ENCODE measurements at regions not wholly inside any gene's neighbourhood (a gene's known extent, or its start where the extent isn't known, plus 50 kb on each side); places are given as distances from the start of the nearest gene placed in this dataset.

DNA sequence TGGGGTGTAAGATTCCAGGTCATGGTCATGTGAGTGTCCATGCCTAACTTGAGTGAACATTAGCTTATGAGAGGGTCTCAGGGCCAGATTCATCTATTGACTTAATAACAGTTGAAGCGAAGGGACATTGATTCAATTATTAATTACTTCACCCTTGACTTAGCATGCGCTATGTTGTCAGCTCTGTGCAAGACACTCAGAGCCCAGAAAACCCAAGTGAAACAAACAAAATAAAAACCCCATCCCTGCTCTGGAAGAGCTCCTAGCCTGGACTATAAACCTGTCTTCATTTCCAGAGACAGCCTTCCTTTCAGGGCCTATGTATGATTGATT lies 66.0 kb upstream of the TNS3 start:
- Histone ChIP-seq H3K79me2 (ENCODE audit: insufficient read depth, low read length) (no peaks in the 10 kb centered on the region), H3K4me2 (ENCODE audit: low read length) (peak overlapping the region; percentile 48; the same call in 1 of the 2 replicates), H3K27ac (ENCODE audit: low read depth, low read length, poor library complexity, severe bottlenecking) (peak overlapping the region; percentile 80), H3K36me3 (ENCODE audit: insufficient read depth, low read length) (no peaks in the 10 kb centered on the region; the same call in 1 of the 2 replicates), H3K4me1 (ENCODE audit: insufficient read depth, low read length, severe bottlenecking) (peaks cover 24% of the 10 kb centered on the region), H3F3A (ENCODE audit: insufficient read depth, low read length) (no peaks in the 10 kb centered on the region), H2AFZ (ENCODE audit: low read length) (peak overlapping the region; percentile 74), H3K4me3 (ENCODE audit: low read depth, low read length, poor library complexity, severe bottlenecking) (no peak overlapping the region), H4K20me1 (ENCODE audit: insufficient read depth, low read length) (no peaks in the 10 kb centered on the region), H3K9ac (ENCODE audit: low read length) (no peak overlapping the region; the same call in 1 of the 2 replicates), H3K9me2 (ENCODE audit: low read depth, low read length) (no peaks in the 10 kb centered on the region), H3K27me3 (ENCODE audit: insufficient read depth, low read length) (no peaks in the 10 kb centered on the region), H3K9me3 (ENCODE audit: low read length) (peaks cover 4% of the 10 kb centered on the region)
- TF ChIP-seq EZH2 (IDR thresholded peaks at IDR 0.05; ENCODE audit: borderline replicate concordance, low read length) (no peak), CTCF (IDR thresholded peaks at IDR 0.05; ENCODE audit: low read length) (no peak)

GRCh38 chr7:47647181-47647917 lies 65.4 kb upstream of the TNS3 start:
- H3K9me3 ChIP-seq (ENCODE audit: low read length) = peaks cover 4% of the 10 kb centered on the region
- H2AFZ ChIP-seq (ENCODE audit: low read length) = peak overlapping the region; percentile 74
- H3K9ac ChIP-seq (ENCODE audit: low read length) = peak overlapping the region; percentile 57
- no peaks in the 10 kb centered on the region for H3K79me2 ChIP-seq (ENCODE audit: insufficient read depth, low read length)
- no peaks in the 10 kb centered on the region for H4K20me1 ChIP-seq (ENCODE audit: insufficient read depth, low read length)
- H3K36me3 ChIP-seq (ENCODE audit: insufficient read depth, low read length) = no peaks in the 10 kb centered on the region; the same call in 1 of the 2 replicates
- peak overlapping the region; percentile 48 for H3K4me2 ChIP-seq (ENCODE audit: low read length)
- no peaks in the 10 kb centered on the region for H3F3A ChIP-seq (ENCODE audit: insufficient read depth, low read length)
- H3K4me3 ChIP-seq (ENCODE audit: low read depth, low read length, poor library complexity, severe bottlenecking) = peak overlapping the region; percentile 7
- H3K27ac ChIP-seq (ENCODE audit: low read depth, low read length, poor library complexity, severe bottlenecking) = peak overlapping the region; percentile 80
- TF ChIP-seq CTCF (IDR thresholded peaks at IDR 0.05; ENCODE audit: low read length) = no peak
- no peak for TF ChIP-seq EZH2 (IDR thresholded peaks at IDR 0.05; ENCODE audit: borderline replicate concordance, low read length)
- no peaks in the 10 kb centered on the region for H3K9me2 ChIP-seq (ENCODE audit: low read depth, low read length)
- H3K27me3 ChIP-seq (ENCODE audit: insufficient read depth, low read length) = no peaks in the 10 kb centered on the region
- peaks cover 20% of the 10 kb centered on the region for H3K4me1 ChIP-seq (ENCODE audit: insufficient read depth, low read length, severe bottlenecking)

- Histone ChIP-seq H3K4me3 (ENCODE audit: low read depth, low read length, poor library complexity, severe bottlenecking) (no peak overlapping the region), H3K4me2 (ENCODE audit: low read length) (no peak overlapping the region), H3K4me1 (ENCODE audit: insufficient read depth, low read length, severe bottlenecking) (peaks cover 49% of the 10 kb centered on the region), H3K9me2 (ENCODE audit: low read depth, low read length) (no peaks in the 10 kb centered on the region), H3K79me2 (ENCODE audit: insufficient read depth, low read length) (no peaks in the 10 kb centered on the region), H2AFZ (ENCODE audit: low read length) (no peak overlapping the region), H3K9me3 (ENCODE audit: low read length) (peaks cover 4% of the 10 kb centered on the region), H4K20me1 (ENCODE audit: insufficient read depth, low read length) (no peaks in the 10 kb centered on the region), H3K27ac (ENCODE audit: low read depth, low read length, poor library complexity, severe bottlenecking) (no peak overlapping the region), H3K9ac (ENCODE audit: low read length) (no peak overlapping the region), H3K27me3 (ENCODE audit: insufficient read depth, low read length) (no peaks in the 10 kb centered on the region), H3F3A (ENCODE audit: insufficient read depth, low read length) (no peaks in the 10 kb centered on the region), H3K36me3 (ENCODE audit: insufficient read depth, low read length) (no peaks in the 10 kb centered on the region; the same call in 1 of the 2 replicates)
- no peak for TF ChIP-seq CTCF (IDR thresholded peaks at IDR 0.05; ENCODE audit: low read length)
- no peak for TF ChIP-seq EZH2 (IDR thresholded peaks at IDR 0.05; ENCODE audit: borderline replicate concordance, low read length)
These were observed 61.9 kb upstream of the TNS3 start for GRCh38 chr7:47643716-47644400.

Data from OCI-LY1 (cell line).